MCF 10A (cell line): ENCODE measurements at regions not wholly inside any gene's neighbourhood (a gene's known extent, or its start where the extent isn't known, plus 50 kb on each side); places are given as distances from the start of the nearest gene placed in this dataset.

Source experiments
- BruUV-seq: library from RNA; stranded (reverse); fragments of 400-500 nt; replicated peaks from 2 replicates; lab custom pipeline; 2021; lab: Mats Ljungman, UMichigan
- CTCF ChIA-PET: fragments of 300-600 bp; sonication (Branson Sonifier 250); formaldehyde crosslinking; extraction: SDS; loops from one replicate; lab custom pipeline; 2021; ENCODE audit warnings: antibody characterized with exemption, inconsistent platforms; lab: Yijun Ruan, JAX
- POLR2A ChIA-PET: fragments of 300-600, 350-650 bp; sonication (Branson Sonifier 250); formaldehyde crosslinking; extraction: SDS; loops from one replicate; lab custom pipeline; 2020; ENCODE audit warnings: antibody characterized with exemption, inconsistent platforms; lab: Yijun Ruan, JAX
- DNase-seq: peaks from one replicate; pipeline ENCODE4 v3.0.0-alpha.2; 2018; ENCODE audit not compliant: unreplicated experiment
- H3K27ac Mint-ChIP-seq: one replicate; pipeline ENCODE4 v1.8.0; 2022; ENCODE audit warnings: mild to moderate bottlenecking, low read depth, mixed read lengths; ENCODE audit not compliant: unreplicated experiment
- H3K27me3 Mint-ChIP-seq: one replicate; pipeline ENCODE4 v1.8.0; 2022; ENCODE audit warnings: mixed read lengths; ENCODE audit not compliant: insufficient read depth, unreplicated experiment
- H3K36me3 Mint-ChIP-seq: one replicate; pipeline ENCODE4 v1.8.0; 2022; ENCODE audit warnings: mild to moderate bottlenecking, moderate library complexity, mixed read lengths; ENCODE audit not compliant: insufficient read depth, unreplicated experiment
- H3K4me1 Mint-ChIP-seq: one replicate; pipeline ENCODE4 v1.8.0; 2022; ENCODE audit warnings: mixed read lengths; ENCODE audit not compliant: insufficient read depth, unreplicated experiment
- H3K4me3 Mint-ChIP-seq: one replicate; pipeline ENCODE4 v1.8.0; 2022; ENCODE audit warnings: mild to moderate bottlenecking, moderate library complexity, mixed read lengths; ENCODE audit not compliant: unreplicated experiment
- H3K9me3 Mint-ChIP-seq: one replicate; pipeline ENCODE4 v1.8.0; 2022; ENCODE audit warnings: mixed read lengths; ENCODE audit not compliant: unreplicated experiment
- intact Hi-C: fragments of 100-400 bp; cut with micrococcal nuclease; formaldehyde crosslinking; loops from 2 replicates; pipeline ENCODE4 v1.14.1; 2022
- TF ChIP-seq, protein P1 (sequence below): fragments of 200-600 bp; IDR thresholded peaks from one replicate; pipeline ENCODE4 v1.8.0; 2022; ENCODE audit warnings: antibody characterized with exemption, mild to moderate bottlenecking; ENCODE audit not compliant: unreplicated experiment

- intact Hi-C loops = no loop called here
- Mint-ChIP-seq H3K27me3 (no peaks in the 10 kb centered on the region), H3K4me3 (no peak overlapping the region), H3K36me3 (no peaks in the 10 kb centered on the region), H3K27ac (no peak overlapping the region), H3K4me1 (no peaks in the 10 kb centered on the region), H3K9me3 (no peaks in the 10 kb centered on the region)
- TF ChIP-seq, protein P1, sequence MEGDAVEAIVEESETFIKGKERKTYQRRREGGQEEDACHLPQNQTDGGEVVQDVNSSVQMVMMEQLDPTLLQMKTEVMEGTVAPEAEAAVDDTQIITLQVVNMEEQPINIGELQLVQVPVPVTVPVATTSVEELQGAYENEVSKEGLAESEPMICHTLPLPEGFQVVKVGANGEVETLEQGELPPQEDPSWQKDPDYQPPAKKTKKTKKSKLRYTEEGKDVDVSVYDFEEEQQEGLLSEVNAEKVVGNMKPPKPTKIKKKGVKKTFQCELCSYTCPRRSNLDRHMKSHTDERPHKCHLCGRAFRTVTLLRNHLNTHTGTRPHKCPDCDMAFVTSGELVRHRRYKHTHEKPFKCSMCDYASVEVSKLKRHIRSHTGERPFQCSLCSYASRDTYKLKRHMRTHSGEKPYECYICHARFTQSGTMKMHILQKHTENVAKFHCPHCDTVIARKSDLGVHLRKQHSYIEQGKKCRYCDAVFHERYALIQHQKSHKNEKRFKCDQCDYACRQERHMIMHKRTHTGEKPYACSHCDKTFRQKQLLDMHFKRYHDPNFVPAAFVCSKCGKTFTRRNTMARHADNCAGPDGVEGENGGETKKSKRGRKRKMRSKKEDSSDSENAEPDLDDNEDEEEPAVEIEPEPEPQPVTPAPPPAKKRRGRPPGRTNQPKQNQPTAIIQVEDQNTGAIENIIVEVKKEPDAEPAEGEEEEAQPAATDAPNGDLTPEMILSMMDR = no peak
- CTCF ChIA-PET = no interaction called here
- POLR2A ChIA-PET = interaction anchor here (0.6 kb wide), 1 partner anchor 11 kb away, joined by 3 read pairs; no protein-coding TSS in a partner anchor
- no TSS peak for BruUV-seq
- DNase-seq = no peak
Observed at GRCh38 chr14:52166822-52167221, 98.0 kb upstream of the NID2 start.

DNA sequence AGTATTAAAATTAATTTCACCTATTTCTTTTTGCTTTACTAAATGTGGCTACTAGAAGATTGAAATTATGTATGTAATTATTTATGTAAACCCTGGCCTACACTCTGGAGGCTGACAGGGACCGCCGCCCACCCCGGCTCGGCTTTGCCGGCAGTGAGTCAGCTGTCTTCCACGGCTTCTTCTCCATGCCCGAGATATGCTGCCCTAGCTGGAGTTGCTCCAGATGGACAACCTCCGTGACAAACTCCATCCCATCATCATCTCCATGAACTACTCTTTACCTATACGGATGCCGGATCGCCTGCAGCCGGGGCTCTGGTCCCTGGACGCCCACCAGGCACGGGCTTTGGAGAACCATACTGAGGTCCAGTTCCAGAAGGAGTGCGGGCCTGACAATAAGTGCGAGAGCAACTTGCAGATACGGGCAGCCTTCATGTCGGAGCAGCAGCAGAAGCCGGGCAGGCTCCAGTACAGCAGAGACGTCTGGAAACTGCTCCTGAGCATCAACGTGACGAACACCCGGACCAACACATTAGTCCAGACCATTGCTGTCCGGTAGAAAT is 86.9 kb upstream of the NID2 start:
- intact Hi-C loops = no loop called here
- DNase-seq = no peak
- no peak overlapping the region for H3K4me3 Mint-ChIP-seq
- BruUV-seq = no TSS peak
- H3K27me3 Mint-ChIP-seq = peaks cover 23% of the 10 kb centered on the region
- ChIA-PET POLR2A (interaction anchor here (0.6 kb wide), 1 partner anchor 11 kb away, joined by 3 read pairs; no protein-coding TSS in a partner anchor), CTCF (no interaction called here)
- H3K4me1 Mint-ChIP-seq = no peaks in the 10 kb centered on the region
- H3K36me3 Mint-ChIP-seq = no peaks in the 10 kb centered on the region
- TF ChIP-seq, protein P1 = no peak
- H3K9me3 Mint-ChIP-seq = no peaks in the 10 kb centered on the region
- no peak overlapping the region for H3K27ac Mint-ChIP-seq

- TF ChIP-seq, protein P1 = no peak
- BruUV-seq = no TSS peak
- H3K27me3 Mint-ChIP-seq = peaks cover 23% of the 10 kb centered on the region
Observed at GRCh38 chr14:52154992-52155650, 86.3 kb upstream of the NID2 start.

DNA sequence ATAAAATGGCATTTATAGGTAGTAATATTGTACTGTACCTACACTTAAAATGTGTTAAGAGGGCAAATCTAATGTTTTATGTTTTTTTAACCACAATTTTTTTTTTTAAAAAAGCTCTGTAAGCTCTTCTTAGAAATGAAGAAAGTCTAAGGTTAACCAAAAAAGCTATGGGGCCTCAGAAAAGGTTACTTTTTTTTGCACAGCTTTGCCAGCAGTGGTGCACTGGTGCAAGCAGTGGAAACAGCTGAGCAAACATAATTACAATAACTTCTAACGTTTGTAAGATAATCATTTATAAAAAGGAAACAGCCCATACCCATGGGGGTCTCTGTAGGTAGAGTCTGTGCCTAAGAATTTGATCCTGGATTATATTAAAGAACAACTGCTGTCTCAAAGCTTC is 85.1 kb upstream of the NID2 start:
- intact Hi-C loops = no loop called here
- Mint-ChIP-seq H3K36me3 (no peaks in the 10 kb centered on the region), H3K27me3 (peaks cover 30% of the 10 kb centered on the region), H3K27ac (no peak overlapping the region), H3K4me3 (no peak overlapping the region), H3K4me1 (no peaks in the 10 kb centered on the region), H3K9me3 (no peaks in the 10 kb centered on the region)
- DNase-seq = no peak
- ChIA-PET CTCF (no interaction called here), POLR2A (interaction anchor here (0.6 to 0.7 kb wide), 3 partner anchors 122 to 758 kb away, joined by 3 read pairs; no protein-coding TSS in a partner anchor)
- TF ChIP-seq, protein P1 = no peak
- no TSS peak for BruUV-seq

More at GRCh38 chr14:52154992-52155650, 86.3 kb upstream of the NID2 start:
- no peak overlapping the region for H3K27ac Mint-ChIP-seq
- DNase-seq = no peak
- no peaks in the 10 kb centered on the region for H3K9me3 Mint-ChIP-seq
- no peaks in the 10 kb centered on the region for H3K4me1 Mint-ChIP-seq
- intact Hi-C loops = no loop called here
- ChIA-PET POLR2A (no interaction called here), CTCF (no interaction called here)
- H3K4me3 Mint-ChIP-seq = no peak overlapping the region
- no peaks in the 10 kb centered on the region for H3K36me3 Mint-ChIP-seq
